NCI-H1105 (cell line): ENCODE measurements at regions not wholly inside any gene's neighbourhood (a gene's known extent, or its start where the extent isn't known, plus 50 kb on each side); places are given as distances from the start of the nearest gene placed in this dataset.

ENCODE experiments used
- DNase-seq: peaks from one replicate; lab custom pipeline; 2025; lab: John Stamatoyannopoulos, UW

DNA sequence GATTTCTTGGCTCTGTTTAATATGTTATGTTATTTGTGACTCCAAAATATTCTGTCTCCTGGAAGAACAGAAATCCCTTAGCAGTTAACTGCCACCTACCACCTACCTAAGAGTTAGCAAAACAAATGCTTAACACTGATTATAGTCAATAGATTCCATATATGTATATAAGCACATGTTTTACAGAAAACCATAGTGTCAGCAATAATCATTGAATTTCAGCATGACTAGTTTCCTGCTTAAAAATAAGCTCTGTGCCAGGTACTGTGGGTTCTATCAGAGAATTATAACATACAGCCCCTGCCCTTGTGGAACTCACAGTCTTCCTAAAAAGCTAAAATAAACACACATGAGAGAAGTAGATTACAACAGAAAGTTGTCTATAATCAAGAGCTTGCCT is 561.9 kb upstream of the CAMK1G start:
- no peak for DNase-seq

DNA sequence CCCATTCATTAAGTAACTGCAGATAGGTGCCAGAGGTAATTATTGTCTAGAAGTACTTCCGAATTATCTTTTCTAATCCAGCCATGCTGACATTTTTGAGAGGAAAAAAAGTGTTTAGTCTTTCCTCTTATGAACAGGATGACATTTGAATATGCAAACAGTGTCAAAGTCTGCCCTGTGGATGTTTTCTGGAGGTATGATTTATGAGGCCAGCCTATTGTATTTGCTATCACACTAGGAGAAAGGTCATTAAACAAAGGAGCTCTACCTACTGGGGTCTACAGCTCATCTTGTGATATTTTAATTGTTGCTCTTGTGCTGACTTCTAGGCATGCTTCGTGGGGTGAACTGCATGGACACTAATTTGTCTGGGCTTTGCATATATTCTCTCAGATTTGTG is 559.7 kb upstream of the CAMK1G start:
- no peak for DNase-seq

- DNase-seq: no peak
Observed at GRCh38 chr1:209029737-209030136, 553.8 kb upstream of the CAMK1G start.

DNA sequence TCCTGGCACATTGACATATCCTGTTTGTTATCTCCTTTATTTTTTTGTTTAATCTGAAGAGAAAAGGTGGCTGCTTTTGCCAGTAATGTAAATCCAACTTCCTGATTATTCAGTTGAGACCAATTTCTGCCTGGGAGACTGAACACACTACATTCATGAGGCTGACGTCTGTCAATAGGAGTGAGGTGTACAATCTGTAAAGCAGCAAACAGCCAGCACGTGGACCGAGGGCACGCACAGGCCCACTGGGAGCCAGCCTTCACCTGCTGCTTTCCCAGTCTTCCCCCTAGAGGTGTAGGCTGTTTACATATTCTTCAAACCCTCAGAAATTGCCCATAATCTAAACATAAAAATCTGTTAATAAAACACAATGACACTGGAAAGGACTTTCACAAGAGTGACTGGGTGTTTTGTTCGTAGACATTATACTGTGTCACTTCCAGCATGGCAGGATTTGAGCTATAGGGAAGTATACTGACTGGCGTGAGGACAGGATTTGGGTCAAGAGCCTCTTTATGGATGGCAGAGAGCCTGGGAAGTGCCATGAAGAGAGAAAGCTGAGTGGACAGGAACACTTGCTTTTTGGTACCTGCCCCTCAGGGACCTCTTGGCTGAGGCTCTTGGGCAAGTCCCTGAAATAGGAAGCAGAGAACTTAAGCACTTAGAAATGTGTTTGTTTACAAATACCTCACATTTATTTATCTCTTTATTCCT is 552.9 kb upstream of the CAMK1G start:
- DNase-seq: no peak

DNA sequence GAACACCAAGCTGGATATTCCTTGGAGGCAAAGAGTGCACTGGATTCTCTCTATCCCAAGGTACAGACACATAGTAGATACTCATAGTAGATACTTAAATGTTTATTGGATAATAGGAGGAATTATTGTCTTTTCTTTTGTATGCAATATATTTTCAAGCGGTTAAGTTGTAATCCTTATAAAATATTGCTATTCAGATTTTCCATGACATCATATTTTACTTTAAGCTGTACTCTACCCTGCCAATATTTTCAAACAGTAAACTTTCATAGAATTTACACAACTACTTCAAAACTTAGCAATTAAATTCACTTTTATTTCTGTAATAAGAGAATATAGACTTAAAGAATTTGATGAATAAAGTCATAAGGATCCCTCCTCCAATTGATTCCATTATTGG is 546.5 kb upstream of the CAMK1G start:
- DNase-seq: no peak

DNA sequence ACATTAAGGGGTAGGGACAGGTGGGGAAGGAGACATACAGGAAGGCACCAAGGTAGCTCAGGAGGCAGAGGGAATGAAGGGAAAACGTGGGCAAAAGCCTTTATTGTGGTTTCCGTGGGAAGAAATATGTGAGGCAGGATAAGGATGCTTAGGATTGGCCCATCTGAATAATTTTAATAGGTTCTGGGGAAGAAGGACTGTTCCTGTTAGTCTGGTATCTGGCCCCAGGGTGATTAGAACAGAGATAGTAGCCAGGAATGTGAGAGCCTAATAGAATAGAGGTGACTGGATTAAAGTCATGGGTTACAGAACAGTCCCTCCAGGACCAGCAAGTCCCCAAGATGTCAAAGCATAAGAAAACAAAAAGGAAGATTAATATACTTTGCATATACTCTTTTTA is 545.2 kb upstream of the CAMK1G start:
- no peak for DNase-seq

DNA sequence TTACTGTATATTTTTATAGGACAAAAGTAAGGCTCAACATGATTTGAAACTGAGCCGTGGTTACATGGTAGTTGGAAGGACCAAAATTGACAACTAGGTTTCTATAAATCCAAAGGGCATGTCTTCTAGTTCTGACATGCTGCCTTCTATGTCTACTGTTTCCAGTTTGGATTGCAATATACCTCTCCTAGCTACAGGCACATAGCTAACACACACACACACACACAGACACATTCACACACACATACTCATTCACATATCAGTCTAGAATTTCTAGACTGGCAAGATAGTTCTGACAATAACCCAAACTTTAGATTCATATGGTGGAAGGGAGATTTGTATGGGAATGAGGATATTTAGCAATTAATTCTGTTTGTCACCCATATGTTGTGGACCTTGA is 544.8 kb upstream of the CAMK1G start:
- DNase-seq: no peak

DNA sequence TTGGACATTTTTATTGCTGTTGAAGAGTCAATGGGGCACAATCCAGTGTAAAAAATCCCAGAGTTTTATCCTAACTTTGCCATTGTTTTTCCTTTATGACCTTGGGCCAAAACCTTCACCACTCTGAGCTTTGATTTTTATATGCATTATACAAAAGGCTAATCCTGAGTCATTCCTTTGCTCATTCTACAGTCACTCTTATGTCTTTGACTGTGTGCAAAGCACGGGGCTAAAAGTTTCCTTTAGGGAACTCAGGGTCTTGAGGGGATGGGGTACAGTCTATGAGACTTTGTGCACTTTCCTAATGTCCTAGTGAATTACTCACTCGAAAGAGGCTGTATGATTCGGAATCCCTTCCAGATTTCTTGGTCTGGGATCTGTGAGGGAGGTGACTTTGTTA is 543.2 kb upstream of the CAMK1G start:
- no peak for DNase-seq

DNA sequence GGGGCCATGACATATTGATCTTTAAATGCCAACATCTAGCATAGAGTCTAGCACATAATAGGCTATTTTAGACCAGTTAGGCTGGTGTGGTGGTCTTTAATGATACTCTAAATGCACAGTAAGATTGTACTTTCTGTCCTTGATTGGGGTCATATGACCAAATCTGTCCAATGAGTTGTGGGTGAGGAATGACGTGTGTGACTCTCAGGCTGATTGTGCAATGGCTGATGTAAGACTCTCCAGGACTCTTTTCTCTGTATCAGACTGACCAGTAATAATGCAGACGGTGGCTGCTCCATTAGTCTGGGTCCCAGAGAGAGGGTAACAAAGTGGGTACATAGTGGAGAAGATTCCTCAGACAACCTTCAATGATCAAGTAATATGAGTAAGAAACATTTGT is 541.6 kb upstream of the CAMK1G start:
- no peak for DNase-seq

DNA sequence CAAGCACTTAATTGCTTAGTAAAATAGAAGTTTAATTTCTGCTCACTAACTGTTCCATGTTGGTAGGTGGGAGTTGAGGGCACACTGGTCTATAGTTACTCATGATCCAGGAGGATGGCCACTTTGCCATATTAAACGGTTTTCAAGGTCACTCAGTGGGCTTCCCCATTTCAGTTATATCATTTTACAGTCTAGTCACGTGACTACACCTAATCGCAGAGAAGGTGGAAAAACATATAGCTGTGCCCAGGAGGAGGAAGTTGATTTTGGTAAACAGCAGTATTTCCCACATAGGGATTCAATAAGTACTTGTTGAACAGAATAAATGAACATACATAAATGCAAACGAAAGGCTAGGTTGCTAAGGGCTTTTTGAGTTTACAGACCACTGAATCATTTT is 541.1 kb upstream of the CAMK1G start:
- no peak for DNase-seq

- no peak for DNase-seq
Observed at GRCh38 chr1:209045331-209046057, 538.0 kb upstream of the CAMK1G start.

DNA sequence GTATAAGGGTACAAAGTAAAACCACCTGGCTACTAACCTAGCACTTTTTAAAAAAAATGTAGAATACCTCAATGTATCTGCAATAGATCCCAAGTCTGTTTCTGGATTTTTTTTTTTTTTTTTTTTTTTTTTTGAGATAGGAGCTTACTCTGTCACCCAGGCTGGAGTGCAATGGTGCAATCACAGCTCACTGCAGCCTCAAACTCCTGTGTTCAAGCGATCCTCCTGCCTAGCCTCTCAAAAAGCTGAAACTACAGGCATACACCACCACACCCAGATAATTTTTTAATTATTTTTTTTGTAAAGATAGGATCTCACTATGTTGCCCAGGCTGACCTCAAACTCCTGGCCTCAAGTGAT is 537.5 kb upstream of the CAMK1G start:
- no peak for DNase-seq

DNA sequence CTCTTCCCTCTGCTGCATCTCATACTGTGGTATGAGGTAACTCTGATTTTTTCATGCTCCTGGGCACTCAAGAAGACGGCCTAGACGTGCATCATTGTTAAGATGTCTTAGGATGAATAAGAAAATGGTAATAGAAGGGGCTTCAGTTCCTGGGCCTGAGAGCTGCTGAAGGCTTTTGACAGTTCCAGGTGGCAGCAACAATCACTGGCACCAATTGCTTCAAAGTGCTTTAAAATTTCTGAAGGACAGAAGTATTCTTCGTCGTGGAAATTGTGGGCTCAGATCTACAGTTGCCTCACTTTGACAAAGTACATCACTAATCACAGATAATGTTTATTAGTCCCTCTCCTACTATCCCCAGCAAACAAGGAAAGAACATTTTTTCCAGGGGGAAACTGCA is 536.6 kb upstream of the CAMK1G start:
- no peak for DNase-seq

DNA sequence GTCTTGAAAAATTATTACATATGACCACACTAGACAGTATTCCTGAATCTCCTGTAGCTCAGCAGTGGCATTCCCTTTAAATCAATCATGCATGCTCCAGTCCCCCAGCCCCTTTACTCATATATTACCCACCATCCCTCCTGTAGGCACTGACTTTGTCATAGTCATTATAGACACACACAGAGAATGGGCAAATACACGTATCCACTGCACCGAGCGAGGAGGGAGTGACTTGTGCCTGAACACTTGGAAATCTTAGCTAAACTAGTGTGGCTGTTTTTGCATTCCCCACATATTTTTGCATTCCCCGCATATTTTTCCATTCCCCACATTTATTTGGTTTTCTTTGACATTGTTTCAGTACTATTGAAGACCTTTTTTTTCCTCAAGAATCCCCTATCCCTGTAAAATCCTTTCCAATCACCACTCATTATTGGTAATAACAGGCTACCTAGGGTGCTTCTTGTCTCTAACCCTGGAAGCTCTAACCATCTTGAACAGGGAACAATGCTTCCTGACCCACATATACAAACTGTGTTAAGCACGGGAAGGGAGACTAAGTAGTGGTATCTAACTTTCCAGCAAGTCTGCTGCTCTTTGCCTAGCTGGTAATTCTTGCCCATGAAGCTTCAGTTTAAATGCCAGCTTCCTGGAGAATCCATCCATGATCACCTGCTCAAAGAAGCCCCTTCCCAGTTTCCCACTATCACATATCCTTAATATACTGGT is 534.4 kb upstream of the CAMK1G start:
- no peak for DNase-seq

DNA sequence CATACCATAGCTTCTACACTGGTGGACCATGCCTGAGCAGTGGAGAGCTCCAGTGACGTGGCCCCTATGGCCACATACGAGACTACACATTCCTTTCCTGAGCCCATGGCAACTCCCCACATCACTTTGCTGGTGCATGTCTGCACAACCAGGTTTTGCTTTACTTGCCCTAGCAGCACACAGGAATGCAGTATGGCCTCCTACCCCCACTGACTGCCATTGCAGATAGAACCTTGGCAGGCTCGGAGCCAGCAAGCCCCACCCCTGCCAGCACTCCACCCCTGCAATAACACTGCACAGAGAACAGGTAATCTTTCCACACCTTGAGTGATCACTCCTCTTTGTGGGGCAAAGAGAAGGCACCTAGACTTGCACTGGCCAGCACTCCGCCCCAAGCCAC is 531.9 kb upstream of the CAMK1G start:
- DNase-seq: no peak

DNA sequence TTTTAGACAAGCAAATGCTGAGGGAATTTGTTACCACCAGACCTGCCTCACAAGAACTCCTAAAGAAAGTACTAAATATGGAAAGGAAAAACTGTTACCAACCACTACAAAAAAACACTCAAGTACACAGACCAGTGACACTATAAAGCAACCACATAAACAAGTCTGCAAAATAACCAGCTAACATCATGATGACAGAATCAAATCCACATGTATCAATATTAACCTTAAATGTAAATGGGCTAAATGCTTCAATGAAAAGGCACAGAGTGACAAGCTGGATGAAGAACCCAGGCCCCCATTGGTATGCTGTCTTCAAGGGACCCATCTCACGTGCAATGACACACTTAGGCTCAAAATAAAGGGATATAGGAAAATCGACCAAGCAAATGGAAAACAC is 529.9 kb upstream of the CAMK1G start:
- DNase-seq: no peak

- DNase-seq: no peak
Observed at GRCh38 chr1:209057083-209057482, 526.4 kb upstream of the CAMK1G start.

DNA sequence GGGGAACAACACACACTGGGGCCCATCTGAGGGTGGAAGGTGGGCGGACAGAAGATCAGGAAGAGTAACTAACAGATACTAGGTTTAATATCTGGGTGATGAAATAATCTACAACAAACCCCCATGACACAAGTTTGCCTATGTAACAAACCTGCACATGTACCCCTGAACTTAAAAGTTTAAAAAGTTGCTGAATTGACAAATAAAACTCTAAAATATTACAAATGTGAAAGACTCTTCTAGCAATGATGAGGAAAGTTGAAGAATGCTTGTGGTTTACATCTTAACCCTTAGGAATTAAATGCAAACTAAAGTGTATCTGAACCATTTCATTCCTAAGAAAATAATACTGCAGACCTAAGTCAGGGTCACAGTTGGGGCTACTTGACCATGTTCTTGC is 525.6 kb upstream of the CAMK1G start:
- no peak for DNase-seq

DNA sequence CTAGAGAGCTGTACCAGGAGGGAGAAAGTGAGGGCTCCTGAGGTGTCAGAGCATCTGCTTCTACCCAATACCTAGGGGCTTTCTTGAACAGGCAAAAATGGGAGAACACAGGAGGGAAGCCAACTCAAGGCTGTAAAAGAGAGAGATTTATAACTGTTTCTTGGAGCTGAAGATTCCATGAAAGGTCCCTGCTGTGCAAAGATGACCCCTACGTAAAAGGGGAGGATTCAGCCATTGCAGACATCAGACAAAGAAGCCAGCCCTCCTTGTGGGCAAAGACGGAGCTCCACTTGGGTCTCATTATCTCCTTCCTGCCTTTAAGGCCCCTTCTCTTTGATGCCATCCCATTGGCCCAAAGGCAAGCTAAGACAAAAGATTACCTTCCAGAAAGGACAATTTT is 524.1 kb upstream of the CAMK1G start:
- no peak for DNase-seq

DNA sequence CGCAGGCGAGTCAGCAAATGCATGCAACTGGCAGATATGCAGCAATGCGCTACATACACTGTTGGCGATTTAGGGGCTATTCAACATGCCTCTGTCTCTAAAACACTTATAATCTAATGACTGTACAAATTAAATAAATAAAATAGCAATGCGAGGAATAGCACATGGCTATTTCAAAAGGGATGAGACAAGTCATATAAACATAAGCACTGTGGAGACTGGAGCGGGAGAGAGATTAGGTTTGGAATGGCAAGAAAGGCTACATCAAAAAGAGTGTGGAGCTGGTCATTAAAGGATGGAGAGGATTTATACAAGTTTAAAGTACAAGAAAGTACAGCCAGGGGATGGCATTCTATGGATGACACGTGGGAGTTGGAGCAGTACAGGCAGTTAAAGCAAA is 523.5 kb upstream of the CAMK1G start:
- DNase-seq: no peak

- DNase-seq: no peak
Observed at GRCh38 chr1:209062081-209062620, 521.4 kb upstream of the CAMK1G start.

GRCh38 chr1:209062863-209063262 is 520.7 kb upstream of the CAMK1G start:
- no peak for DNase-seq
